ENCODE measurements at regions not wholly inside any gene's neighbourhood (a gene's known extent, or its start where the extent isn't known, plus 50 kb on each side); places are given as distances from the start of the nearest gene placed in this dataset.

- Histone ChIP-seq H3K36me3 (no peaks in the 10 kb centered on the region), H3K9me3 (no peaks in the 10 kb centered on the region), H3K27me3 (no peaks in the 10 kb centered on the region), H3K4me3 (no peak overlapping the region), H3K27ac (no peak overlapping the region), H3K4me1 (no peaks in the 10 kb centered on the region)
- no peak for DNase-seq
- no peak for TF ChIP-seq EP300 (IDR thresholded peaks at IDR 0.05)
- no peak for TF ChIP-seq CTCF (IDR thresholded peaks at IDR 0.05)
- TF ChIP-seq POLR2A (IDR thresholded peaks at IDR 0.05): no peak
- no peak for TF ChIP-seq POLR2AphosphoS5 (IDR thresholded peaks at IDR 0.05)
- 85 to 100% methylated on average over 1 of the region's 1 CpG for WGBS, 2 donors
- ATAC-seq (ENCODE audit: low FRiP score in 2 of 2): no peak
Measured at GRCh38 chr2:122977580-122977979, 1047.5 kb upstream of the CNTNAP5 start.

DNA sequence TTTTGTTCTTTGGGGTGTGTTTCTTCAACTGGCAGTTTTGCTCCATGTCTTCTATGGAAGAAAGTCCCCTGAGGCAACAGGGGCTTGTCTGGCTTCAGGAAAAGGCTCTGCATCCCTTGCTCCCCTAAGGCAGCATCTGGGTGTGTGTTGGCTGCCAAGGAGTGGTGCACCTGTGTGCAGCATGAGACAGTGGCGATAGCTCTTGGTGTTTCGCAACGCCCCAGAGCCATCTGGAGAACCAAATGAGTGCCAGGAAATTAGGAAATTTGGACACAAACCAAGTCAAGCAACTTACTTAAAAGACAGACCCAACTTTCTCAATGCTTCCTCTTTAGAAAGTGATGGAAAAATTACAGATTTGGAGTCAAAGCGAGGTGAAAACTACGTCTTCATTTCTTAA lies 1044.4 kb upstream of the CNTNAP5 start:
- DNase-seq (peak in 1 of 2 donors; percentile 70), ATAC-seq (ENCODE audit: low FRiP score in 2 of 2) (peak in 1 of 2 donors; percentile 34)
- Histone ChIP-seq H3K9me3 (no peaks in the 10 kb centered on the region), H3K4me3 (no peak overlapping the region), H3K4me1 (no peaks in the 10 kb centered on the region), H3K27me3 (no peaks in the 10 kb centered on the region), H3K27ac (no peak overlapping the region), H3K36me3 (no peaks in the 10 kb centered on the region)
- no peak for TF ChIP-seq CTCF (IDR thresholded peaks at IDR 0.05)
- peak in 1 of 4 donors; percentile 45 for TF ChIP-seq EP300 (IDR thresholded peaks at IDR 0.05)
- 26 to 41% methylated on average over 4 to 5 of the region's 5 CpGs for WGBS, 2 donors

DNA sequence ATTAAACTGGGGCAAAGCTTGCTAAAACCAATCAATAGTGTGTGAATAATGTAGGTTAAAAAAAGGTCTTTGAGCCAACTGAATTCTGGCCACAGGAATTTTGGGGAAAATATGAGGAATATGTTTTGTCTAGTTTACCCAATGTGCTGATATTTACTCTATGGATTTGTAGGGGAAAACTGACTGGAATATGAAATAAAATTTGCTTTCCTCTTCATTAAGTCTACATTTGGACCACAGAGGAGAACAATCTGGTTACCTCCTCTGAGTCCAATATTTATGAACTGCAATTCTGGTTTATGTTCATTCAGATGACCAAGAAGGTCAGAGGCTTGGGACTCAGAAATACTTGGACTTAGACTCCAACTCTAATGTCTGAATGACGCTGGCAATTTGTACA lies 1042.2 kb upstream of the CNTNAP5 start:
- Histone ChIP-seq H3K4me1 (no peaks in the 10 kb centered on the region), H3K27me3 (no peaks in the 10 kb centered on the region), H3K9me3 (no peaks in the 10 kb centered on the region), H3K27ac (no peak overlapping the region), H3K4me3 (no peak overlapping the region), H3K36me3 (no peaks in the 10 kb centered on the region)
- WGBS, 2 donors: 61 to 78% methylated on average over 1 of the region's 1 CpG
- ATAC-seq (ENCODE audit: low FRiP score in 2 of 2) (no peak), DNase-seq (no peak)
- TF ChIP-seq POLR2AphosphoS5 (IDR thresholded peaks at IDR 0.05) (no peak), CTCF (IDR thresholded peaks at IDR 0.05) (no peak), EP300 (IDR thresholded peaks at IDR 0.05) (no peak), POLR2A (IDR thresholded peaks at IDR 0.05) (no peak)

GRCh38 chr2:122988395-122989221 lies 1036.5 kb upstream of the CNTNAP5 start:
- H3K4me1 ChIP-seq: no peaks in the 10 kb centered on the region
- no peaks in the 10 kb centered on the region for H3K36me3 ChIP-seq
- peak in 1 of 2 donors; percentile 51 for DNase-seq
- H3K9me3 ChIP-seq: peaks cover 0 to 5% (median 0%) of the 10 kb centered on the region in 4 donors
- no peak for TF ChIP-seq CTCF (IDR thresholded peaks at IDR 0.05)
- no peak for TF ChIP-seq POLR2A (IDR thresholded peaks at IDR 0.05)
- no peak for TF ChIP-seq EP300 (IDR thresholded peaks at IDR 0.05)
- no peak for TF ChIP-seq POLR2AphosphoS5 (IDR thresholded peaks at IDR 0.05)
- peak; percentile 24 to 61 for ATAC-seq (ENCODE audit: low FRiP score in 2 of 2)
- no peaks in the 10 kb centered on the region for H3K27me3 ChIP-seq
- 75 to 83% methylated on average over 1 to 5 of the region's 8 CpGs for WGBS, 2 donors
- H3K4me3 ChIP-seq: no peak overlapping the region
- H3K27ac ChIP-seq: no peak overlapping the region

DNA sequence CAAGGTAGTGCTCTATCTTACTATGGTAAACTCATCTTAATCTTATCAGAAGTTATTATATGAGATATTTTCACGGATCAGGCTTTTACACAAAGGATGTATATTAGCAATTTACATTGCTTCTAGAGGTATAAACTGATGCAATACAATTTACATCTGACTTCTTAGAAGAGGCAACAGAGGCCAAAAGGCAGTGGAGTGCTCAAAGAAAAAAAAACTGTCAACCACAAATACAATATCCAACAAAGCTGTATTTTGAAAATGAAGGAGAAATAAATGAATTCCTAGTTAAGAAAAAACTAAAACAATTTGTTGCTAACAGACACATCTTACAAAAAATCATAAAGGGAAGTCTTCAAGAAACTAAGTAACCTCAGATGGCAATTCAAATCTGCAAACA lies 1031.5 kb upstream of the CNTNAP5 start:
- no peak for ATAC-seq (ENCODE audit: low FRiP score in 2 of 2)
- TF ChIP-seq EP300 (IDR thresholded peaks at IDR 0.05) (no peak), POLR2AphosphoS5 (IDR thresholded peaks at IDR 0.05) (no peak), CTCF (IDR thresholded peaks at IDR 0.05) (no peak), POLR2A (IDR thresholded peaks at IDR 0.05) (no peak)
- WGBS, 2 donors: 80 to 90% methylated on average over 1 of the region's 1 CpG
- Histone ChIP-seq H3K4me3 (no peak overlapping the region), H3K36me3 (no peaks in the 10 kb centered on the region), H3K4me1 (no peaks in the 10 kb centered on the region), H3K27ac (no peak overlapping the region), H3K9me3 (peaks cover 0 to 8% (median 0%) of the 10 kb centered on the region in 4 donors), H3K27me3 (no peaks in the 10 kb centered on the region)
- DNase-seq: no peak
